ENCODE measurements at regions not wholly inside any gene's neighbourhood (a gene's known extent, or its start where the extent isn't known, plus 50 kb on each side); places are given as distances from the start of the nearest gene placed in this dataset.

- ATAC-seq (ENCODE audit: poor library complexity) (no peak), DNase-seq (no peak)
- intact Hi-C loops (cut with DNase I), result no loop called here
These were observed 181.2 kb upstream of the RARB start for GRCh38 chr3:25246913-25247312.

GRCh38 chr3:25252291-25252690 is 175.8 kb upstream of the RARB start:
- ATAC-seq (ENCODE audit: poor library complexity) (no peak), DNase-seq (no peak)
- intact Hi-C loops (cut with DNase I), result no loop called here

- no peak for DNase-seq
- intact Hi-C loops (cut with DNase I), result no loop called here
- ATAC-seq (ENCODE audit: poor library complexity), result no peak
These were observed 171.0 kb upstream of the RARB start for GRCh38 chr3:25257026-25257425.

- ATAC-seq (ENCODE audit: poor library complexity) (no peak), DNase-seq (no peak)
- intact Hi-C loops (cut with DNase I), result no loop called here
These were observed 168.2 kb upstream of the RARB start for GRCh38 chr3:25259871-25260270.

GRCh38 chr3:25262322-25262721 is 165.7 kb upstream of the RARB start:
- intact Hi-C loops (cut with DNase I), result no loop called here
- DNase-seq (no peak), ATAC-seq (ENCODE audit: poor library complexity) (no peak)

- ATAC-seq (ENCODE audit: poor library complexity) (no peak), DNase-seq (no peak)
- intact Hi-C loops (cut with DNase I), result no loop called here
These were observed 162.8 kb upstream of the RARB start for GRCh38 chr3:25265284-25265683.

GRCh38 chr3:25266677-25267076 is 161.4 kb upstream of the RARB start:
- intact Hi-C loops (cut with DNase I), result no loop called here

GRCh38 chr3:25272090-25272489 is 156.0 kb upstream of the RARB start:
- intact Hi-C loops (cut with DNase I), result no loop called here
- ATAC-seq (ENCODE audit: poor library complexity) (no peak), DNase-seq (no peak)

More at GRCh38 chr3:25266677-25267076, 161.4 kb upstream of the RARB start:
- no peak for DNase-seq
- ATAC-seq (ENCODE audit: poor library complexity), result no peak

GRCh38 chr3:25273582-25274171 is 154.4 kb upstream of the RARB start:
- intact Hi-C loops (cut with DNase I), result no loop called here
- DNase-seq (no peak), ATAC-seq (ENCODE audit: poor library complexity) (no peak)

GRCh38 chr3:25277503-25277902 is 150.6 kb upstream of the RARB start:
- DNase-seq (no peak), ATAC-seq (ENCODE audit: poor library complexity) (no peak)
- intact Hi-C loops (cut with DNase I), result no loop called here

- DNase-seq, result no peak
- ATAC-seq (ENCODE audit: poor library complexity), result no peak
- intact Hi-C loops (cut with DNase I), result no loop called here
These were observed 146.9 kb upstream of the RARB start for GRCh38 chr3:25281041-25281731.

- ATAC-seq (ENCODE audit: poor library complexity) (no peak), DNase-seq (no peak)
- intact Hi-C loops (cut with DNase I), result no loop called here
These were observed 146.3 kb upstream of the RARB start for GRCh38 chr3:25281732-25282126.

GRCh38 chr3:25283613-25284012 is 144.4 kb upstream of the RARB start:
- no peak for DNase-seq
- intact Hi-C loops (cut with DNase I), result no loop called here
- ATAC-seq (ENCODE audit: poor library complexity), result no peak

GRCh38 chr3:25284249-25284648 is 143.8 kb upstream of the RARB start:
- DNase-seq (no peak), ATAC-seq (ENCODE audit: poor library complexity) (no peak)
- intact Hi-C loops (cut with DNase I), result no loop called here

GRCh38 chr3:25287291-25287884 is 140.7 kb upstream of the RARB start:
- ATAC-seq (ENCODE audit: poor library complexity) (no peak), DNase-seq (no peak)
- intact Hi-C loops (cut with DNase I), result no loop called here

GRCh38 chr3:25288413-25288812 is 139.7 kb upstream of the RARB start:
- ATAC-seq (ENCODE audit: poor library complexity), result no peak
- intact Hi-C loops (cut with DNase I), result no loop called here

GRCh38 chr3:25289156-25289555 is 138.9 kb upstream of the RARB start:
- ATAC-seq (ENCODE audit: poor library complexity), result no peak
- intact Hi-C loops (cut with DNase I), result no loop called here
- DNase-seq, result no peak

More at GRCh38 chr3:25288413-25288812, 139.7 kb upstream of the RARB start:
- DNase-seq, result no peak

GRCh38 chr3:25289663-25290062 is 138.4 kb upstream of the RARB start:
- intact Hi-C loops (cut with DNase I), result no loop called here
- ATAC-seq (ENCODE audit: poor library complexity), result no peak
- DNase-seq, result no peak

- DNase-seq (no peak), ATAC-seq (ENCODE audit: poor library complexity) (no peak)
- intact Hi-C loops (cut with DNase I), result no loop called here
These were observed 136.6 kb upstream of the RARB start for GRCh38 chr3:25291481-25291905.

- no peak for DNase-seq
- intact Hi-C loops (cut with DNase I), result no loop called here
- no peak for ATAC-seq (ENCODE audit: poor library complexity)
These were observed 136.0 kb upstream of the RARB start for GRCh38 chr3:25292036-25292435.

Data from Right ventricle myocardium superior (tissue), 1 donor.